CD14-positive monocyte (primary cell): ENCODE measurements at regions not wholly inside any gene's neighbourhood (a gene's known extent, or its start where the extent isn't known, plus 50 kb on each side); places are given as distances from the start of the nearest gene placed in this dataset.

ENCODE experiments used
- DNase-seq, 3 donors: peaks; one replicate each; pipeline ENCODE4 v3.0.0-alpha.2; 2011 to 2022
- H2AFZ ChIP-seq: 2 replicates; pipeline ENCODE4 v1.6.0; 2012; ENCODE audit warnings: mild to moderate bottlenecking, low read depth, low read length, inconsistent platforms; ENCODE audit not compliant: insufficient read depth, poor library complexity, severe bottlenecking
- H3K27ac ChIP-seq, 2 donors: 1 replicate in 1 of 2; 2 replicates in 1 of 2; pipeline ENCODE4 v1.5.1; 2012 to 2013; ENCODE audit warnings: low read length in 2 of 2, control low read depth in 1 of 2, inconsistent platforms in 1 of 2, low read depth in 1 of 2, mild to moderate bottlenecking in 1 of 2
- H3K27me3 ChIP-seq, 2 donors: one replicate each; pipeline versions ENCODE4 v1.6.0 to v1.6.1; 2011 to 2013; ENCODE audit warnings: low read length in 2 of 2; ENCODE audit not compliant: control insufficient read depth in 2 of 2, insufficient read depth in 2 of 2
- H3K36me3 ChIP-seq, 2 donors: replicated peaks in 1 of 2; 1 replicate in 1 of 2; 2 replicates in 1 of 2; pipeline versions ENCODE4 v1.5.1 to v1.6.1; 2012 to 2013; ENCODE audit warnings: low read length in 2 of 2, control low read depth in 1 of 2, inconsistent platforms in 1 of 2, mild to moderate bottlenecking in 1 of 2; ENCODE audit not compliant: insufficient read depth in 2 of 2, control insufficient read depth in 1 of 2
- H3K4me1 ChIP-seq, 2 donors: 1 replicate in 1 of 2; 2 replicates in 1 of 2; pipeline versions ENCODE4 v1.5.1 to v1.6.1; 2012 to 2013; ENCODE audit warnings: low read length in 2 of 2, control low read depth in 1 of 2, inconsistent platforms in 1 of 2, mild to moderate bottlenecking in 1 of 2, moderate library complexity in 1 of 2; ENCODE audit not compliant: insufficient read depth in 2 of 2, control insufficient read depth in 1 of 2
- H3K4me2 ChIP-seq: replicated peaks from 2 replicates; pipeline ENCODE3; 2012; ENCODE audit warnings: low read length, moderate library complexity, mild to moderate bottlenecking; ENCODE audit not compliant: poor library complexity, severe bottlenecking; ENCODE audit errors: extremely low read depth
- H3K4me3 ChIP-seq, 3 experiments: fragments of 200-600 bp in 1 of 3; sonication (generic) in 1 of 3; replicated peaks in 1 of 3; 1 replicate in 2 of 3; 2 replicates in 1 of 3; pipeline ENCODE4 v1.5.1; 2011 to 2013; ENCODE audit warnings: low read length in 3 of 3, mild to moderate bottlenecking in 3 of 3, control low read depth in 2 of 3, low read depth in 2 of 3, inconsistent platforms in 1 of 3, moderate library complexity in 1 of 3
- H3K79me2 ChIP-seq: 2 replicates; pipeline ENCODE4 v1.6.0; 2012; ENCODE audit warnings: mild to moderate bottlenecking, control low read depth, inconsistent platforms, low read length, moderate library complexity; ENCODE audit not compliant: insufficient read depth
- H3K9ac ChIP-seq: 2 replicates; pipeline ENCODE4 v1.6.0; 2017; ENCODE audit warnings: low read length, mild to moderate bottlenecking; ENCODE audit not compliant: insufficient read depth, poor library complexity, severe bottlenecking
- H3K9me3 ChIP-seq, 2 donors: replicated peaks in 1 of 2; 1 replicate in 1 of 2; 2 replicates in 1 of 2; pipeline versions ENCODE4 v1.5.1 to v1.6.1; 2012 to 2013; ENCODE audit warnings: low read length in 2 of 2, control low read depth in 1 of 2; ENCODE audit not compliant: control insufficient read depth in 1 of 2, insufficient read depth in 1 of 2
- H4K20me1 ChIP-seq: 2 replicates; pipeline ENCODE4 v1.6.0; 2012; ENCODE audit warnings: mild to moderate bottlenecking, low read length, control low read depth, moderate library complexity; ENCODE audit not compliant: insufficient read depth
- H3K27ac Mint-ChIP-seq, 7 donors: one replicate each; pipeline ENCODE4 v1.8.0; 2020; ENCODE audit warnings: mild to moderate bottlenecking in 7 of 7, mixed read lengths in 7 of 7, moderate library complexity in 6 of 7, inconsistent platforms in 2 of 7
- H3K27me3 Mint-ChIP-seq, 3 donors: one replicate each; pipeline ENCODE4 v1.8.0; 2021 to 2022; ENCODE audit warnings: low read depth in 3 of 3, mild to moderate bottlenecking in 3 of 3, mixed read lengths in 3 of 3, moderate library complexity in 3 of 3, inconsistent platforms in 1 of 3
- H3K36me3 Mint-ChIP-seq, 2 donors: one replicate each; pipeline ENCODE4 v1.8.0; 2020; ENCODE audit warnings: mixed read lengths in 2 of 2, inconsistent platforms in 1 of 2, mild to moderate bottlenecking in 1 of 2
- H3K4me1 Mint-ChIP-seq: one replicate; pipeline ENCODE4 v1.8.0; 2020; ENCODE audit warnings: mild to moderate bottlenecking, mixed read lengths
- H3K4me3 Mint-ChIP-seq, 2 donors: one replicate each; pipeline ENCODE4 v1.8.0; 2020; ENCODE audit warnings: mild to moderate bottlenecking in 2 of 2, mixed read lengths in 2 of 2, moderate library complexity in 1 of 2
- H3K9me3 Mint-ChIP-seq, 7 donors: one replicate each; pipeline ENCODE4 v1.8.0; 2020 to 2022; ENCODE audit warnings: mixed read lengths in 7 of 7, mild to moderate bottlenecking in 6 of 7, moderate library complexity in 6 of 7, inconsistent platforms in 2 of 7
- CTCF ChIP-seq: fragments of 200-600 bp; IDR thresholded peaks from one replicate; pipeline ENCODE4 v1.8.0; 2022; ENCODE audit warnings: antibody characterized with exemption, mild to moderate bottlenecking
- WGBS: methylation state at CpG from one replicate; pipeline ENCODE4 v1.1.5; 2013; ENCODE audit warnings: missing lambda C conversion rate; ENCODE audit not compliant: insufficient coverage; 5-methylcytosine and 5-hydroxymethylcytosine counted together
- intact Hi-C, 2 donors: fragments of 100-400 bp; cut with micrococcal nuclease; formaldehyde crosslinking; loops; one replicate each; pipeline versions ENCODE4 v1.15.0 to v1.15.1; 2023

GRCh38 chr7:156091519-156092080 lies 279.3 kb upstream of the SHH start:
- H3K9me3 Mint-ChIP-seq: peaks cover 0 to 18% (median 1%) of the 10 kb centered on the region in 7 donors
- Histone ChIP-seq H3K4me1 (no peaks in the 10 kb centered on the region), H2AFZ (no peak overlapping the region), H3K4me3 (no peak overlapping the region), H3K27ac (no peak overlapping the region), H3K9ac (no peak overlapping the region), H3K4me2 (no peak overlapping the region), H4K20me1 (no peaks in the 10 kb centered on the region), H3K9me3 (no peaks in the 10 kb centered on the region), H3K27me3 (no peaks in the 10 kb centered on the region), H3K79me2 (no peaks in the 10 kb centered on the region), H3K36me3 (no peaks in the 10 kb centered on the region)
- intact Hi-C loops: no loop called here
- H3K4me3 Mint-ChIP-seq: no peak overlapping the region
- 83% methylated on average over 6 of the region's 10 CpGs for WGBS
- no peaks in the 10 kb centered on the region for H3K4me1 Mint-ChIP-seq
- H3K27me3 Mint-ChIP-seq: peaks cover 5 to 8% (median 5%) of the 10 kb centered on the region in 3 donors
- no peak for TF ChIP-seq CTCF
- no peaks in the 10 kb centered on the region for H3K36me3 Mint-ChIP-seq
- no peak overlapping the region for H3K27ac Mint-ChIP-seq
- DNase-seq: no peak

GRCh38 chr7:156090988-156091387 lies 278.7 kb upstream of the SHH start:
- Histone ChIP-seq H3K36me3 (no peaks in the 10 kb centered on the region), H3K9ac (no peak overlapping the region), H3K27me3 (no peaks in the 10 kb centered on the region), H3K79me2 (no peaks in the 10 kb centered on the region), H2AFZ (no peak overlapping the region), H3K4me2 (no peak overlapping the region), H3K4me3 (no peak overlapping the region), H3K4me1 (no peaks in the 10 kb centered on the region), H3K27ac (no peak overlapping the region), H3K9me3 (no peaks in the 10 kb centered on the region), H4K20me1 (no peaks in the 10 kb centered on the region)
- H3K27ac Mint-ChIP-seq: no peak overlapping the region
- peaks cover 3 to 6% (median 5%) of the 10 kb centered on the region in 3 donors for H3K27me3 Mint-ChIP-seq
- intact Hi-C loops: no loop called here
- no peak overlapping the region for H3K4me3 Mint-ChIP-seq
- H3K4me1 Mint-ChIP-seq: no peaks in the 10 kb centered on the region
- WGBS: 85% methylated on average over 2 of the region's 6 CpGs
- H3K36me3 Mint-ChIP-seq: no peaks in the 10 kb centered on the region
- no peak for TF ChIP-seq CTCF
- peaks cover 0 to 18% (median 1%) of the 10 kb centered on the region in 7 donors for H3K9me3 Mint-ChIP-seq
- DNase-seq: no peak
